Neural cell (in vitro differentiated cells): ENCODE measurements at regions not wholly inside any gene's neighbourhood (a gene's known extent, or its start where the extent isn't known, plus 50 kb on each side); places are given as distances from the start of the nearest gene placed in this dataset.

ENCODE experiments used
- H2AFZ ChIP-seq: fragments of 200-600, 300-800 bp; sonication (generic), shearing (Covaris generic); 2 replicates; pipeline ENCODE4 v1.6.0; 2014; ENCODE audit warnings: low read depth, mild to moderate bottlenecking, antibody characterized with exemption, low read length, moderate library complexity
- H3F3A ChIP-seq: fragments of 200-600 bp; shearing (Covaris generic); 2 replicates; pipeline ENCODE4 v1.6.1; 2016; ENCODE audit warnings: mild to moderate bottlenecking, moderate library complexity, mixed read lengths, antibody characterized with exemption, low read length; ENCODE audit not compliant: insufficient read depth, poor library complexity, severe bottlenecking
- H3K27ac ChIP-seq: fragments of 200-600, 300-800 bp; sonication (generic), shearing (Covaris generic); 2 replicates; pipeline ENCODE4 v1.5.1; 2014; ENCODE audit warnings: mild to moderate bottlenecking, low read length, moderate library complexity
- H3K27me3 ChIP-seq: fragments of 300-800, 200-600 bp; sonication (generic), shearing (Covaris generic); 2 replicates; pipeline ENCODE4 v1.6.0; 2014; ENCODE audit warnings: mild to moderate bottlenecking, low read depth, low read length, moderate library complexity; ENCODE audit not compliant: insufficient read depth
- H3K36me3 ChIP-seq: fragments of 300-800, 200-600 bp; sonication (generic), shearing (Covaris generic); 2 replicates; pipeline ENCODE4 v1.5.1; 2014; ENCODE audit warnings: mild to moderate bottlenecking, antibody characterized with exemption, low read length, moderate library complexity; ENCODE audit not compliant: insufficient read depth
- H3K4me2 ChIP-seq: fragments of 300-800, 200-600 bp; sonication (generic), shearing (Covaris generic); 2 replicates; pipeline ENCODE4 v1.6.0; 2014; ENCODE audit warnings: mild to moderate bottlenecking, low read length
- H3K4me3 ChIP-seq: fragments of 300-800, 200-600 bp; sonication (generic), shearing (Covaris generic); 2 replicates; pipeline ENCODE4 v1.5.1; 2014; ENCODE audit warnings: mild to moderate bottlenecking, low read length, moderate library complexity
- H3K79me2 ChIP-seq: fragments of 200-600 bp; shearing (Covaris generic); replicated peaks from 2 replicates; pipeline ENCODE4 v1.6.0; 2014; ENCODE audit warnings: mild to moderate bottlenecking, low read length, moderate library complexity; ENCODE audit not compliant: insufficient read depth
- H3K9ac ChIP-seq: fragments of 300-800, 200-600 bp; sonication (generic), shearing (Covaris generic); 2 replicates; pipeline ENCODE4 v1.6.1; 2016; ENCODE audit warnings: mild to moderate bottlenecking, low read length, mixed read lengths
- H3K9me2 ChIP-seq: fragments of 200-600 bp; shearing (Covaris generic); 2 replicates; pipeline ENCODE4 v1.6.1; 2016; ENCODE audit warnings: mild to moderate bottlenecking, low read length, mixed read lengths; ENCODE audit not compliant: insufficient read depth
- H3K9me3 ChIP-seq: fragments of 200-600, 300-800 bp; sonication (generic), shearing (Covaris generic); 2 replicates; pipeline ENCODE4 v1.6.1; 2016; ENCODE audit warnings: mild to moderate bottlenecking, mixed run types, low read length, moderate library complexity, mixed read lengths
- H4K20me1 ChIP-seq: fragments of 200-600 bp; shearing (Covaris generic); 2 replicates; pipeline ENCODE4 v1.6.1; 2016; ENCODE audit warnings: mild to moderate bottlenecking, mixed run types; ENCODE audit not compliant: insufficient read depth
- CTCF ChIP-seq: fragments of 450-650 bp; IDR thresholded peaks from 2 replicates; pipeline ENCODE4 v1.5.1; 2014; ENCODE audit warnings: antibody characterized with exemption, mild to moderate bottlenecking, moderate library complexity; ENCODE audit not compliant: poor library complexity, severe bottlenecking
- EP300 ChIP-seq: fragments of 450-650 bp; conservative IDR thresholded peaks from 2 replicates; pipeline ENCODE4 v1.6.1; 2014; ENCODE audit warnings: antibody characterized with exemption, mild to moderate bottlenecking, moderate library complexity; ENCODE audit not compliant: poor library complexity, severe bottlenecking
- EZH2 ChIP-seq: fragments of 200-600, 300-800 bp; shearing (Covaris generic), sonication (generic); IDR thresholded peaks from 2 replicates; pipeline ENCODE4 v1.6.1; 2014; ENCODE audit warnings: antibody characterized with exemption, low read length, borderline replicate concordance, mild to moderate bottlenecking; ENCODE audit not compliant: insufficient read depth, poor library complexity, severe bottlenecking
- MXI1 ChIP-seq: fragments of 450-650 bp; conservative IDR thresholded peaks from 2 replicates; pipeline ENCODE4 v1.6.1; 2014; ENCODE audit warnings: antibody characterized with exemption, mild to moderate bottlenecking; ENCODE audit not compliant: poor library complexity, severe bottlenecking
- POLR2AphosphoS5 ChIP-seq: IDR thresholded peaks from 2 replicates; pipeline ENCODE4 v1.6.1; 2012
- RAD21 ChIP-seq: fragments of 450-650 bp; conservative IDR thresholded peaks from 2 replicates; pipeline ENCODE4 v1.6.1; 2014; ENCODE audit warnings: antibody characterized with exemption, mild to moderate bottlenecking, moderate library complexity
- REST ChIP-seq: IDR thresholded peaks from 2 replicates; pipeline ENCODE4 v1.6.1; 2012; ENCODE audit warnings: borderline replicate concordance
- SMC3 ChIP-seq: fragments of 450-650 bp; conservative IDR thresholded peaks from 2 replicates; pipeline ENCODE4 v1.6.1; 2014; ENCODE audit warnings: antibody characterized with exemption, mild to moderate bottlenecking, moderate library complexity; ENCODE audit not compliant: poor library complexity
- TAF1 ChIP-seq: IDR thresholded peaks from 2 replicates; pipeline ENCODE4 v1.6.1; 2012; ENCODE audit warnings: low read depth

GRCh38 chr21:43354026-43354420 is 72.9 kb downstream of the SIK1 start:
- TF ChIP-seq REST (no peak), TAF1 (no peak), POLR2AphosphoS5 (no peak), RAD21 (no peak), SMC3 (no peak), EZH2 (no peak), MXI1 (no peak), EP300 (no peak), CTCF (no peak)
- Histone ChIP-seq H3K27ac (no peak overlapping the region), H3F3A (no peaks in the 10 kb centered on the region), H3K36me3 (no peaks in the 10 kb centered on the region), H3K79me2 (no peaks in the 10 kb centered on the region), H3K9ac (peak overlapping the region; percentile 31), H3K27me3 (no peaks in the 10 kb centered on the region), H2AFZ (no peak overlapping the region), H3K4me2 (no peak overlapping the region), H3K9me3 (no peaks in the 10 kb centered on the region), H4K20me1 (no peaks in the 10 kb centered on the region), H3K9me2 (no peaks in the 10 kb centered on the region), H3K4me3 (no peak overlapping the region)

- TF ChIP-seq REST: no peak
- TF ChIP-seq MXI1: no peak
- TF ChIP-seq RAD21: no peak
- no peak for TF ChIP-seq TAF1
- TF ChIP-seq SMC3: no peak
- no peak for TF ChIP-seq EP300
- no peak for TF ChIP-seq EZH2
- TF ChIP-seq CTCF: no peak
- TF ChIP-seq POLR2AphosphoS5: no peak
- no peak overlapping the region for H3K4me2 ChIP-seq
- H3K9me2 ChIP-seq: no peaks in the 10 kb centered on the region
- H2AFZ ChIP-seq: no peak overlapping the region
- H3F3A ChIP-seq: no peaks in the 10 kb centered on the region
- no peaks in the 10 kb centered on the region for H3K79me2 ChIP-seq
- H3K9me3 ChIP-seq: no peaks in the 10 kb centered on the region
- H3K36me3 ChIP-seq: no peaks in the 10 kb centered on the region
- H3K27me3 ChIP-seq: no peaks in the 10 kb centered on the region
- no peak overlapping the region for H3K27ac ChIP-seq
- no peak overlapping the region for H3K9ac ChIP-seq
- H3K4me3 ChIP-seq: no peak overlapping the region
- no peaks in the 10 kb centered on the region for H4K20me1 ChIP-seq
These were observed 73.5 kb downstream of the SIK1 start for GRCh38 chr21:43353282-43354025.
